Lung (tissue), 11 donors: ENCODE measurements at regions not wholly inside any gene's neighbourhood (a gene's known extent, or its start where the extent isn't known, plus 50 kb on each side); places are given as distances from the start of the nearest gene placed in this dataset.

Source experiments
- ATAC-seq: fragments of 200-7000 bp; cut with Tn5 transposase; one replicate; pipeline ENCODE4 v1.9.1; 2020; ENCODE audit warnings: moderate number of reproducible peaks; ENCODE audit not compliant: insufficient read depth, low FRiP score
- DNase-seq, 3 donors: peaks; one replicate each; pipeline ENCODE4 v3.0.0-alpha.2; 2013 to 2017
- H3K27ac ChIP-seq, 2 donors: one replicate each; pipeline ENCODE4 v1.5.1; 2013; ENCODE audit warnings: mild to moderate bottlenecking in 2 of 2, moderate library complexity in 2 of 2, control low read depth in 1 of 2, inconsistent platforms in 1 of 2, low read depth in 1 of 2, low read length in 1 of 2
- H3K27me3 ChIP-seq, 3 donors: one replicate each; pipeline ENCODE4 v1.5.1; 2013; ENCODE audit warnings: low read length in 2 of 3; ENCODE audit not compliant: control insufficient read depth in 3 of 3, insufficient read depth in 3 of 3
- H3K36me3 ChIP-seq, 4 donors: one replicate each; pipeline ENCODE4 v1.5.1; 2013; ENCODE audit warnings: low read length in 4 of 4, mild to moderate bottlenecking in 1 of 4, moderate library complexity in 1 of 4; ENCODE audit not compliant: control insufficient read depth in 4 of 4, insufficient read depth in 4 of 4
- H3K4me1 ChIP-seq, 5 donors: one replicate each; pipeline ENCODE4 v1.5.1; 2013; ENCODE audit warnings: low read length in 5 of 5, mild to moderate bottlenecking in 2 of 5, moderate library complexity in 1 of 5; ENCODE audit not compliant: control insufficient read depth in 5 of 5, insufficient read depth in 5 of 5
- H3K4me3 ChIP-seq: one replicate; pipeline ENCODE4 v1.5.1; 2013; ENCODE audit warnings: mild to moderate bottlenecking, control low read depth, moderate library complexity
- H3K9ac ChIP-seq, 2 donors: one replicate each; pipeline ENCODE4 v1.5.1; 2013; ENCODE audit warnings: low read length in 2 of 2, control low read depth in 1 of 2; ENCODE audit not compliant: insufficient read depth in 1 of 2
- H3K9me3 ChIP-seq, 4 donors: one replicate each; pipeline ENCODE4 v1.5.1; 2013; ENCODE audit warnings: low read length in 3 of 4, mild to moderate bottlenecking in 1 of 4, moderate library complexity in 1 of 4; ENCODE audit not compliant: control insufficient read depth in 4 of 4, insufficient read depth in 3 of 4
- WGBS, 2 donors: extraction: QIAGEN DNeasy Blood & Tissue Kit; methylation state at CpG; one replicate each; pipeline ENCODE4 v1.1.7; 2013; 5-methylcytosine and 5-hydroxymethylcytosine counted together
- TF ChIP-seq, protein P1 (sequence below): IDR thresholded peaks from 2 replicates; pipeline ENCODE4 v1.5.1; 2012; ENCODE audit warnings: mild to moderate bottlenecking; ENCODE audit errors: control extremely low read depth, extremely low read depth
- donor health status: control.
- donor health status: control.
- donor health status: Bipolar disorder and iron deficiency.
- donor health status: healthy.
- donor health status: DM: yes; HTN: yes; CAD: no.

DNA sequence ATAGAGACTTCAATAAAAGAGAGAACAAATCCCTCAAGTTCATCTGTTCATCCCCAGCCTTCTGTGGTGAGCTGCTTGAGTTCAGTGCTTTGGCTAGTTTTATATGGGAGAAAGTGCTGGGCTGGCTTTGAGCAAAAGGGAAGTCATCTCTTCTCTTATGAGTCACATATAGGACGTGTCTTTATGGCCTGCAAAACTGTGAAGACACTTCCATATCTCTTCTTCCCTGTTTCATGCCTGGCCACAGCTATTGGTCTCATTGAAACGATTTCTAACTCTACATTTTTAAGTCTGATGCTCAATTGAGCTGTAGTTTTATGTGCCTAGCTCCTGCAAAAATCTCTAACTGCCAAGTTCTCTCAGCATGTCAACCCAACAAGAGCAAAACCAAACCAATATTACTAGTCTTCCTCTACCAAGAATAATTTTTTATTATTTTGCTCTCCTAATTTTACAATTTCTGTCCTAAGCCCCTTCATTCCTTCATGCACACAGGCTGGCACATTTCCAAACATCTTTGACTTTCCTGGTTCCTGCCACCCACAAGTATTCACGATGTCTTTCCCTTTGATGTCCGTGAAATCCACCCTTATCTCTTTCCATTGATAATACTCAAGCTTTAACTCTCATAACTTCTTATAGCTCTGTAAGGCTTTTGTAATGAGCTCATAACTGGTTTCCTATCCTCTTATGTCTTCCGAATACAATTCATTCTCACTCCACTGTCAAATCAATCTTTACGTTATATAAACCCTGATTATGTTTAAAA lies 165.3 kb downstream of the BTC start:
- TF ChIP-seq, protein P1, sequence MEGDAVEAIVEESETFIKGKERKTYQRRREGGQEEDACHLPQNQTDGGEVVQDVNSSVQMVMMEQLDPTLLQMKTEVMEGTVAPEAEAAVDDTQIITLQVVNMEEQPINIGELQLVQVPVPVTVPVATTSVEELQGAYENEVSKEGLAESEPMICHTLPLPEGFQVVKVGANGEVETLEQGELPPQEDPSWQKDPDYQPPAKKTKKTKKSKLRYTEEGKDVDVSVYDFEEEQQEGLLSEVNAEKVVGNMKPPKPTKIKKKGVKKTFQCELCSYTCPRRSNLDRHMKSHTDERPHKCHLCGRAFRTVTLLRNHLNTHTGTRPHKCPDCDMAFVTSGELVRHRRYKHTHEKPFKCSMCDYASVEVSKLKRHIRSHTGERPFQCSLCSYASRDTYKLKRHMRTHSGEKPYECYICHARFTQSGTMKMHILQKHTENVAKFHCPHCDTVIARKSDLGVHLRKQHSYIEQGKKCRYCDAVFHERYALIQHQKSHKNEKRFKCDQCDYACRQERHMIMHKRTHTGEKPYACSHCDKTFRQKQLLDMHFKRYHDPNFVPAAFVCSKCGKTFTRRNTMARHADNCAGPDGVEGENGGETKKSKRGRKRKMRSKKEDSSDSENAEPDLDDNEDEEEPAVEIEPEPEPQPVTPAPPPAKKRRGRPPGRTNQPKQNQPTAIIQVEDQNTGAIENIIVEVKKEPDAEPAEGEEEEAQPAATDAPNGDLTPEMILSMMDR = no peak
- Histone ChIP-seq H3K36me3 (no peaks in the 10 kb centered on the region), H3K27ac (no peak overlapping the region), H3K9me3 (no peaks in the 10 kb centered on the region), H3K4me1 (peaks cover 0 to 4% (median 0%) of the 10 kb centered on the region in 5 donors), H3K27me3 (no peaks in the 10 kb centered on the region), H3K9ac (no peak overlapping the region), H3K4me3 (no peak overlapping the region)
- DNase-seq (no peak), ATAC-seq (no peak)
- 60 to 63% methylated on average over 6 of the region's 6 CpGs for WGBS, 2 donors

DNA sequence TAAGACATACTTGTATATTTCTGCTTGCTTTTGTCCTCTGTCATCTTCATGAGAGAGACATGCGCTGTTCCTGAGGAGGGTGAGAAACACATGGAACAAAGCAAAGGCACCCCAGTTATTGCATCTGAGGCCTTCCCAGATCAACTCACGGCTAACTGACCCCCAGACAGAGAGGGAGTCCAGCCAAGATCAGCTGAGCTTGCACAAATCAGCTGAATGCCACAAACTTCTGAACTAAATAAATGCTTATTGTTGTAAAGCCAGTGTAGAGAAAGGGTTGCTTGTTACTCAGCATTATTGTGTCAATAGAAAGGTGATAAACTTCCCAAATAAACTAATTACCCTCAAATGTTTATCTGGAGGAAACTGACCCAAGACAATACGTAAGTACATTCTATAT lies 163.8 kb downstream of the BTC start:
- Histone ChIP-seq H3K36me3 (no peaks in the 10 kb centered on the region), H3K9me3 (no peaks in the 10 kb centered on the region), H3K27me3 (no peaks in the 10 kb centered on the region), H3K9ac (no peak overlapping the region), H3K4me3 (no peak overlapping the region), H3K4me1 (peaks cover 0 to 1% (median 0%) of the 10 kb centered on the region in 5 donors), H3K27ac (no peak overlapping the region)
- 88 to 91% methylated on average over 3 of the region's 3 CpGs for WGBS, 2 donors
- DNase-seq (no peak), ATAC-seq (no peak)
- TF ChIP-seq, protein P1 = no peak

DNA sequence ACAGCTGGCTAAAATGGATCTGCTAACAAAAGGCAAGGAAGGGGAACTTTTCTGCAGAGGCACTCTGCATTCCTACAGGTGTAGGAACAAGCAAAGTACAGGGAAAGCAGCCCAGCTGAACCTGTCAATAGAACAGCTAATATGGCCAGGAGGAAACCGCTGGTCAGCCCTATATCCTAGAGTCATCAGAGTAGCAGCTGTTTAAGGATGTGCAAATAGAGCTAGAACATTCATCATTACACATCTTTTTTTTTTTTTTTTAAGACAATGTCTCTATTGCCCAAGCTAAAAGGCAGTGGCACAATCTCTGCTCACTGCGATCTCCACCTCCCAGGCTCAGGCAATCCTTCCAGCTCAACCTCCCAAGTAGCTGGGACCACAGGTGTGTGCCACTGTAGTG lies 163.0 kb downstream of the BTC start:
- Histone ChIP-seq H3K4me3 (no peak overlapping the region), H3K9ac (no peak overlapping the region), H3K4me1 (peaks cover 0 to 1% (median 0%) of the 10 kb centered on the region in 5 donors), H3K36me3 (no peaks in the 10 kb centered on the region), H3K9me3 (no peaks in the 10 kb centered on the region), H3K27ac (no peak overlapping the region), H3K27me3 (no peaks in the 10 kb centered on the region)
- WGBS, 2 donors = 64 to 84% methylated on average over 2 of the region's 2 CpGs
- DNase-seq (no peak), ATAC-seq (no peak)
- TF ChIP-seq, protein P1 = no peak

DNA sequence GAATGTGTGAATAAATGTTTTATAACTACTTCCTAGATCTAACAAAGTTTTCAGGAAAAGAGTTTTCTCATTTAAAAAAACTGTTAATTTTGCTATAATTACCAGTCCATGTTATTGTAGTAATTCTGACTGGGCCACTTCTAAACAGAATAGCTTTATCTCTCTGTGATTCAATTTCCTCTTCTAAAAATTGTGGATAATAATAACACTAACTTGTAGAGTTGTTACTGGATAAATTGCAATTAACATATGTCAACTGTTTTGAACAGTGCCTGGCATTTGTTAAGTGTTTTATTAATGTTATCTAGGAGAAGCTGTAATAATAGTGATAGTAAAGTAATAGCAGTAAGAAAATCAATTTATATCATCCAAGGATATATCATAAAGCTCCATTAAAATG lies 162.3 kb downstream of the BTC start:
- H3K27me3 ChIP-seq = no peaks in the 10 kb centered on the region
- H3K9ac ChIP-seq = no peak overlapping the region
- H3K27ac ChIP-seq = no peak overlapping the region
- H3K4me1 ChIP-seq = peaks cover 0 to 1% (median 0%) of the 10 kb centered on the region in 5 donors
- H3K4me3 ChIP-seq = no peak overlapping the region
- TF ChIP-seq, protein P1 = no peak
- DNase-seq (no peak), ATAC-seq (no peak)
- H3K36me3 ChIP-seq = no peaks in the 10 kb centered on the region
- H3K9me3 ChIP-seq = no peaks in the 10 kb centered on the region
